ENCODE measurements at regions not wholly inside any gene's neighbourhood (a gene's known extent, or its start where the extent isn't known, plus 50 kb on each side); places are given as distances from the start of the nearest gene placed in this dataset.

DNA sequence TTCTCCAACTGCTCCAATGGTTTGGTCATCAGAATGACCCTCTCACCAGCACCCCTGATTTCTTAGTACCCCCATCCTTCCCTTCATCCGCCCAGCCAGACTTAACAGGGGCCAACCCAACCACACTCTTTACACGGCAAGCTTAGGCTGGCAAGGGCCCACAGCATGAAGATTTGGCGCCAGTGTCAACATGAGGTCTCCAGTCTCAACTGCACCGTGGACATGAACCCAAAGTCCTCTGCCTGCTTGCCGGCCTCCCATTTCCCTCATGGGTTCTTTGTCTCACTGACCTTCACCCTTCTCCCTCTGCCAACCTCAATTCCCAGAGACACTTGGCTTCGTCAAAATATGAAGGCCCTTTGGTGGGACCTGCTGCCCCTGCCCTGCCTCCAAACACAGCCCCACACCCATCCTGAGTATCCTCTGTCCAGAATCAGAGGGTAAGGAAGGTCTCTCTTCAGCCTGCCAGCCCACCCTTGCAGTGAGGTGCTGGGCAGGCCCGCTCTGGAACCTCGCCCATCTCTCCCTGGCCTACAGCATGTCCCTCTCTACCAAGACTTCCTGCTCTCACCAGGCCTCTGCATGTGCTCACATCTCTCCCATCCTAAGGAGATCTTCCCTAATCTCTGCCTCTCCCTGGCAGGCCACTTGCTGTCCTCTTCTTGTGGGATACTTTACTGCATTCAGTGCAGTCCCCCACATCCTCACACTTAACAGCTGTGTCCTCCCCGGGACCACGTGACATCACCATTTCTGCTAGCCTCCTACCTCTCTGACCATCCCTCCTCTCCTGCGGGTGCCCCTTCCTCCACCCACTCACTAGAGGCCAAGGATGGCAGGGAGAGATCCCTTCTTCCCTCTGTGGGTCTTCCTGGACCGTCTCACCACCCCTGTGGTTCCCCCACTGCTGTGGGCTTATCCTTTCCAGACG is 91.7 kb upstream of the ZMIZ1 start:
- TF ChIP-seq, protein P1, sequence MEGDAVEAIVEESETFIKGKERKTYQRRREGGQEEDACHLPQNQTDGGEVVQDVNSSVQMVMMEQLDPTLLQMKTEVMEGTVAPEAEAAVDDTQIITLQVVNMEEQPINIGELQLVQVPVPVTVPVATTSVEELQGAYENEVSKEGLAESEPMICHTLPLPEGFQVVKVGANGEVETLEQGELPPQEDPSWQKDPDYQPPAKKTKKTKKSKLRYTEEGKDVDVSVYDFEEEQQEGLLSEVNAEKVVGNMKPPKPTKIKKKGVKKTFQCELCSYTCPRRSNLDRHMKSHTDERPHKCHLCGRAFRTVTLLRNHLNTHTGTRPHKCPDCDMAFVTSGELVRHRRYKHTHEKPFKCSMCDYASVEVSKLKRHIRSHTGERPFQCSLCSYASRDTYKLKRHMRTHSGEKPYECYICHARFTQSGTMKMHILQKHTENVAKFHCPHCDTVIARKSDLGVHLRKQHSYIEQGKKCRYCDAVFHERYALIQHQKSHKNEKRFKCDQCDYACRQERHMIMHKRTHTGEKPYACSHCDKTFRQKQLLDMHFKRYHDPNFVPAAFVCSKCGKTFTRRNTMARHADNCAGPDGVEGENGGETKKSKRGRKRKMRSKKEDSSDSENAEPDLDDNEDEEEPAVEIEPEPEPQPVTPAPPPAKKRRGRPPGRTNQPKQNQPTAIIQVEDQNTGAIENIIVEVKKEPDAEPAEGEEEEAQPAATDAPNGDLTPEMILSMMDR (IDR thresholded peaks at IDR 0.05), result no peak
- no peak overlapping the region for H3K4me3 ChIP-seq
- no peaks in the 10 kb centered on the region for H3K36me3 ChIP-seq (ENCODE audit: insufficient read depth in 1 of 2, low read depth in 1 of 2)
- peak in 1 of 2 donors; percentile 30 for DNase-seq
- peaks cover 34% of the 10 kb centered on the region for H3K4me1 ChIP-seq
- 91 to 95% (median 93%) methylated on average over 13 of the region's 13 CpGs for WGBS, 3 donors
- no peaks in the 10 kb centered on the region for H3K9me3 ChIP-seq
- intact Hi-C loops (cut with DNase I), result no loop called here
- ATAC-seq, result no peak
- peak overlapping the region; percentile 28 for H3K27ac ChIP-seq
- H3K27me3 ChIP-seq (ENCODE audit: insufficient read depth in 3 of 3, low read length in 2 of 3), result no peaks in the 10 kb centered on the region

- ATAC-seq (peak in 3 of 4 donors; percentile 34 to 69 (median 57)), DNase-seq (peak in 1 of 2 donors; percentile 53)
- H3K4me3 ChIP-seq, result no peak overlapping the region
- no peaks in the 10 kb centered on the region for H3K36me3 ChIP-seq (ENCODE audit: insufficient read depth in 1 of 2, low read depth in 1 of 2)
- H3K27ac ChIP-seq, result no peak overlapping the region
- no peaks in the 10 kb centered on the region for H3K27me3 ChIP-seq (ENCODE audit: insufficient read depth in 3 of 3, low read length in 2 of 3)
- peaks cover 10% of the 10 kb centered on the region for H3K4me1 ChIP-seq
- TF ChIP-seq, protein P1 (IDR thresholded peaks at IDR 0.05), result no peak
- 28 to 40% (median 32%) methylated on average over 7 of the region's 7 CpGs for WGBS, 3 donors
- H3K9me3 ChIP-seq, result no peaks in the 10 kb centered on the region
- intact Hi-C loops (cut with DNase I), result no loop called here
Observed at GRCh38 chr10:78979938-78980337, 88.8 kb upstream of the ZMIZ1 start.

- H3K27me3 ChIP-seq (ENCODE audit: insufficient read depth in 3 of 3, low read length in 2 of 3), result no peaks in the 10 kb centered on the region
- H3K4me1 ChIP-seq, result peaks cover 9% of the 10 kb centered on the region
- 44 to 58% (median 54%) methylated on average over 9 of the region's 9 CpGs for WGBS, 3 donors
- no peak overlapping the region for H3K27ac ChIP-seq
- intact Hi-C loops (cut with DNase I), result no loop called here
- TF ChIP-seq, protein P1 (IDR thresholded peaks at IDR 0.05), result no peak
- no peaks in the 10 kb centered on the region for H3K36me3 ChIP-seq (ENCODE audit: insufficient read depth in 1 of 2, low read depth in 1 of 2)
- H3K4me3 ChIP-seq, result no peak overlapping the region
- no peak for ATAC-seq
- DNase-seq, result peak in 1 of 2 donors; percentile 42
- no peaks in the 10 kb centered on the region for H3K9me3 ChIP-seq
Observed at GRCh38 chr10:78980354-78980753, 88.4 kb upstream of the ZMIZ1 start.

GRCh38 chr10:78980815-78981214 is 88.0 kb upstream of the ZMIZ1 start:
- Histone ChIP-seq H3K27me3 (ENCODE audit: insufficient read depth in 3 of 3, low read length in 2 of 3) (no peaks in the 10 kb centered on the region), H3K4me1 (peaks cover 9% of the 10 kb centered on the region), H3K9me3 (no peaks in the 10 kb centered on the region), H3K36me3 (ENCODE audit: insufficient read depth in 1 of 2, low read depth in 1 of 2) (no peaks in the 10 kb centered on the region), H3K4me3 (no peak overlapping the region), H3K27ac (no peak overlapping the region)
- intact Hi-C loops (cut with DNase I), result no loop called here
- DNase-seq (no peak), ATAC-seq (no peak)
- 90 to 93% (median 92%) methylated on average over 5 of the region's 5 CpGs for WGBS, 3 donors
- TF ChIP-seq, protein P1 (IDR thresholded peaks at IDR 0.05), result no peak
